HG02610 (cell line): ENCODE measurements at regions not wholly inside any gene's neighbourhood (a gene's known extent, or its start where the extent isn't known, plus 50 kb on each side); places are given as distances from the start of the nearest gene placed in this dataset.
A peak's percentile ranks its signal among the peaks of the same experiment; 100 is the strongest.
"Not testable (repeated sequence)": the region's sequence is repeated elsewhere in the genome, so short reads cannot be mapped to it uniquely, and the experiment has no call there.

Source experiments
- ATAC-seq: cut with Tn5 transposase; IDR thresholded peaks from one replicate; pipeline ENCODE4 v1.9.1; 2021; ENCODE audit warnings: mild to moderate bottlenecking, moderate library complexity; ENCODE audit not compliant: unreplicated experiment

DNA sequence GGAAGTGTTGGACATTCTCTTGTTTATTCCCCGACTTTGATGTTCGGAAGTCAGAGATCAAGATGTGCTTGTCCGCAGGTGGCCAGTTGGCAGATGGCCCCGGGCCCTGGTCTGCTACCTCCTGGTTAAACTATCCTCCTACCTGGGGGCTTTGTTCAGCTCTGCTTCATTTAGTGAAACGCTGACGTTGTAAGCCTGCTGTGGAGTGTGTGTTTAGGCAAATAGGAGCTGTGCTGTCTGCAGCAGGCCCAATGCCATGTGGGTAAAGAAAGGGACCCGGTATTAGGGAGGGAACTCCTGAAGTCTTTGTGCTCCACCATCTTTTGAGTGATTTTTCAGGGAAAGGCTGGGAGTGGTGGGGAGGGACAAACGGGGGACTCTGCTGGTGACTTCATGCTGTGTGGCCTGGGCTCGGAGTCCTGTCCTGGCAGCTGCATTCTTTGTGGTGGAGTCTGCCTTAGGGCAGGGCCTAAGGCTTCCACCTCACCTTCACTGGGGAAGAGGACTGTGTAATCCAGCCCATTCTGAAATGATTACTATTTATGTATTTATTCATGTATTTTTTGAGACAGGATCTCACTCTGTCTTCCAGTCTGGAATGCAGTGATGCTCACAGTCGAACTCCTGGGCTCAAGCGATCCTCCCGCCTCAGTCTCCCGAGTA is 171.1 kb upstream of the KLF6 start:
- ATAC-seq: no peak

DNA sequence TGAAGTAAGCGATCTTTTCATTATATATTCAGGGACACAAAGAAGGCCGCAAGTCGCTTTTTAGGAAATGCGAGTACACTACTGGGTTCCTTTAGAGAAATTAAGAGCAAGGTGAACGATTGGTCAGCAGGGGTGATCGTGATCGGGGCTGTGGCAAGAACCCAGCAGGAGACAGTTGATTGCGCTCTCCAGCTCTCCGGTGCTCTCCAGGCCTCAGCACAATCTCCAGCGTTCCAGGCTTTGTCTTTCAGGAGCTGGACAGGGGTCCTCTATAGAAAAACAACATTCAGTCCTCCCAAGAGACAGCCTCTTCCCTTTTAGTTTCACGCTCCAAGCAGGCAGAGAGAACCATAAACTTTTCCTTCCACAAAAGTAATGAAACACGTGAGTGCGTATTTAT is 170.5 kb upstream of the KLF6 start:
- no peak for ATAC-seq

DNA sequence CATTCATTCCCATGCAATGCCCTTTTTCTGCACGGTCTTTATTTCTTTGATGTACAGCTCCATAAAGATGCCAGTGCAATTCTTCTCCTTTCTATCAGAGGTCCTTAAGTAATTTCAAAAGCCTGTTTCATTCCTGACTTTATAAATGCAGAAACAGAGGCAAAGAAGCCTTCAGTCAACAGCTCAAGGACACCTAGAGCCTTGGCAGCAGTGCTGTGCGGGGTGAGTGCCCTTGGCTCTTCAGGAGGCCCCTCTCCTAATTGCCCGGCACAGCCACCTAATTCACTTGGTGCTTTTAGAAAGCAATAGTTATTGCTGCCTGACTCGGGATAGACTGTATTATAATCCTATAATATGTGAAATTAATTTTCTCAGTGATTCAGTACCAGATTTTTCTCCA is 169.6 kb upstream of the KLF6 start:
- ATAC-seq: no peak

DNA sequence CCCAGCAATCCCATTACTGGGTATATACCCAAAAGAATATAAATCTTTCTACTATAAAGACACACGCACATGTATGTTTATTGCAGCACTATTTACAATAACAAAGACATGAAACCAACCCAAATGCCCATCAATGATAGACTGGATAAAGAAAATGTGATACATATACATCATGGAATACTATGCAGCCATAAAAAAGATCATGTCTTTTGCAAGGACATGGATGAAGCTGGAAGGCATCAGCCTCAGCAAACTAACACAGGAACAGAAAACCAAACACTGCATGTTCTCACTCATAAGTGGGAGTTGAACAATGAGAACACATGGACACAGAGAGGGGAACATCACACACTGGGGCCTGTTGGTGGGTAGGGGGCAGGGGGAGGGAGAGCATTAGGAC is 169.0 kb upstream of the KLF6 start:
- ATAC-seq: not testable (repeated sequence)

DNA sequence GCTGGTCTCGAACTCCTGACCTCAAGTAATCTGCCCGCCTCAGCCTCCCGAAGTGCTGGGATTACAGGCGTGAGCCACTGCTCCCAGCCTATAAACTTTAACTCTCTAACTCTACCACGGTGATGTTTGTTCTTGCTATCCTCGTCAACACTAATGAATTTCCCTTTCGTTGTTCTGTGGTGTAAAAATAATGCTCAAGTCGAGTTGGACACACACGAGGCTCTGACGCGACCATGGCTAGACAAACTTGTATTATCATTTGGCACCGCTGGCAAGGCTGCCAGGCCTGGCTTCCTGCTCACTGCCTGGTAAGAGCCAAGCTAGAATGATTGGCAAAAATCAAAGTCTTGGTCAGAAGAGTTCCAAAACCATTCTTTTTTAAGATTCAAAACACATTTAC is 167.0 kb upstream of the KLF6 start:
- ATAC-seq: no peak

DNA sequence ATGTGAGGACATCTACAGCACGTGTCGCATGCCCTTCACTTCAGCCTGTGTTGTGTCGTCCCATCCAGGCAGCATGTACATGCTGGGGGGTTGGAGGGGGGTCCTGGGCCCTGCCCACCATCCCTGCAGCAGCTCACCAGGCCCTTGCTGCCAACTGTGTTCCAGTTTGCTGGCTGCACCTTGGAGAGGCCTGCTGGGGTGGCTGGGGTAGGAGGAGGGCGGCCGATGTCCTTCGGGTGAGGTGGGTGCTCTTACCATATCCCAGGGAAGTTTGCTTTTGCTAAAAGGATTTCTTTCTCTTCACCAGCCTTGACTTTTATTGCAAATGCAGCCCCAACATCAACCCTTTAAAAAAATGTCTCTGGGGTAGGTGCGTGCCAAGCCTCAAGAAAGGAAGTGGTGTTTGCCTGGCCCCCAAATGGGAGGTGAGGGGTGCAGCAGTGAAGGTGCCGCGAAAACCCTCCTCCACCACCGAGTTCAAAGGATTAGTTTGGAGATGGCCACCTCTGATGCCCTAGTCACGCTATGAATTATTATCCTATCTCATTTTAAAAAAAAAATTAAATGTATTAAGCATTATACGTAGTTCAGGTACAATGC is 165.8 kb upstream of the KLF6 start:
- no peak for ATAC-seq

GRCh38 chr10:3949711-3950110 is 164.7 kb upstream of the KLF6 start:
- ATAC-seq: no peak

- no peak for ATAC-seq
Measured at GRCh38 chr10:3948843-3949242, 163.8 kb upstream of the KLF6 start.

GRCh38 chr10:3946234-3947229 is 161.5 kb upstream of the KLF6 start:
- no peak for ATAC-seq

DNA sequence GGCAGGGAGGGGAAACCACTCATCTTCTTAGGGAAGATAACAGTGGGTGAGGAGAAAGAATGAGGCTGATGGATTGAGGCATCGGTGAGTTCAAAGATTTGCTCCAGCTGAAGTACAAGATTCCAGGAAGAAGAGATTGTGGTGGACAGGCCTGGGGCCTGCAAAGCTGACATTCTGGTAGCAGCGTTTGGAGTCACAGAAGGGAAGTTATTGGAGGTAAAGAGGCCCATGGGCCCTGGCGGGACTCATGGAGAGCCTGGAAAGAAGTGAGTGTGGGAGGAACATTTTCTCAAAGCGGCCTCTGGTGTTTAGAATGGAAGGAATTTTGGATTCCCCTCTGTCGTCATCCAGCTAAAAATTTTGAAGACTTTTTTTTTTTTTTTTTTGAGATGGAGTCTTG is 160.0 kb upstream of the KLF6 start:
- no peak for ATAC-seq

- no peak for ATAC-seq
Measured at GRCh38 chr10:3944591-3944990, 159.6 kb upstream of the KLF6 start.

GRCh38 chr10:3943695-3944257 is 158.8 kb upstream of the KLF6 start:
- no peak for ATAC-seq

GRCh38 chr10:3942937-3943489 is 158.0 kb upstream of the KLF6 start:
- ATAC-seq: no peak

DNA sequence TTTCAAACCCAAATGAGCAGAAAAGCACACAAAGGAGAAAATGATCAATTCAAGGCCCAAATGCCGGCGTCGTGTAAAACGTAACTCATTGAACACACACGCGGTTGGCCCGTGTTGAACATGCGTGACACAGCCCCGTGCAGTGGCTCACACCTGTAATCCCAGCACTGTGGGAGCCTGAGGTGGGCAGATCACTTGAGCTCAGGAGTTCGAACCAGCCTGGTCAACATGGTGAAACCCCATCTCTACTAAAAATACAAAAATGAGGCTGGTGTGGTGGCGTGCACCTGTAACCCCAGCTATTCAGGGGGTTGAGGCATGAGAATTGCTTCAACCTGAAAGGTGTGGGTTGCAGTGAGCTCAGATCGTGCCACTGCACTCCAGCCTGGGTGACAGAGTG is 156.7 kb upstream of the KLF6 start:
- no peak for ATAC-seq

- no peak for ATAC-seq
Measured at GRCh38 chr10:3936422-3937040, 151.5 kb upstream of the KLF6 start.

DNA sequence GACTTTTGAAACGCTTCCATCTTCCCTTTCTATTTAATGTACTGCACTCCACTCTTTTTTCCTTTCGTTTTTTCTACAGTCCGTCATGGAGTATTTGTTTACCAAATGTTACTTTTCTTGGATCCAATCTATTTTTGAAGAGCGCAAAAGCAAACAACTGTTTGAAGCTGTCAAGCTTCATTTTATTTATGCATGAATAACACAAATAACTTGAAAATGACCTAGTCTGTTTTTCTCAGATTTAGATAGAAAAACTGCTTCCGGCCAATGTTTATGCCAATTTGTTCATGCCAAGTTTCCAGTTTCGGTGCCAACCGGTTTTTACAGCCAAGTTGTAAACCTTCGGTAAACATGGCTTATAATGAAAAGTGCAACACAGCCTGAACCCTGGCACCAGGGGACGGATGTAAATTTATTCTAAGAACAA is 150.9 kb upstream of the KLF6 start:
- no peak for ATAC-seq

DNA sequence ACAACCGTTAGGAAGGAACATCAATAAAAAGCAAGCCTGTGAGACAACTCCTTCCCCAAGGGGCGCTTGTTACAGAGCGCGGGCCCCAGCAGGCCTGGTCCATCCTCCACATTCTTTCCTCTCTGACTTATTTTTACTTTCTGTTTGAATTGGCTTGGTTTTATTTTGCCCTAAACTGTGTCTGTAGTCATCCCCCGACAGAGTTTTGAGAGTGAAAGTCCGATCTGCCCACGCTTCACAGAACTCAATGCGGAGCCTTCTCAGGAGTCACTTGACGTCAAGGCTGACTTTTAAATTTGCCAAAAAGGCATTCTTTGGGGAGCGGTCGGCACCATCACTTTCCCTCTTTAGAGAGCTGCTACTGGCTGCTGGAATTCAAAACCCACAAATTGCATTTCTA is 150.1 kb upstream of the KLF6 start:
- peak; percentile 96 for ATAC-seq

- ATAC-seq: no peak
Measured at GRCh38 chr10:3933733-3934132, 148.7 kb upstream of the KLF6 start.

GRCh38 chr10:3932597-3933375 is 147.8 kb upstream of the KLF6 start:
- no peak for ATAC-seq

- no peak for ATAC-seq
Measured at GRCh38 chr10:3931901-3932300, 146.9 kb upstream of the KLF6 start.
